ENCODE measurements at regions not wholly inside any gene's neighbourhood (a gene's known extent, or its start where the extent isn't known, plus 50 kb on each side); places are given as distances from the start of the nearest gene placed in this dataset.

GRCh38 chr2:15846626-15847025 is 93.7 kb upstream of the MYCN start:
- 65% methylated on average over 6 of the region's 8 CpGs; no CpG with 5 or more reads in 1 of the 2 donors for WGBS, 2 donors (ENCODE audit: low coverage in 1 of 2)
- no peaks in the 10 kb centered on the region for H3K36me3 ChIP-seq
- no peak overlapping the region for H3K4me3 ChIP-seq
- peaks cover 0 to 17% (median 0%) of the 10 kb centered on the region in 3 donors for H3K9me3 ChIP-seq
- H3K27me3 ChIP-seq = no peaks in the 10 kb centered on the region
- H3K4me1 ChIP-seq = no peaks in the 10 kb centered on the region
- ATAC-seq = no peak
- TF ChIP-seq, protein P1, sequence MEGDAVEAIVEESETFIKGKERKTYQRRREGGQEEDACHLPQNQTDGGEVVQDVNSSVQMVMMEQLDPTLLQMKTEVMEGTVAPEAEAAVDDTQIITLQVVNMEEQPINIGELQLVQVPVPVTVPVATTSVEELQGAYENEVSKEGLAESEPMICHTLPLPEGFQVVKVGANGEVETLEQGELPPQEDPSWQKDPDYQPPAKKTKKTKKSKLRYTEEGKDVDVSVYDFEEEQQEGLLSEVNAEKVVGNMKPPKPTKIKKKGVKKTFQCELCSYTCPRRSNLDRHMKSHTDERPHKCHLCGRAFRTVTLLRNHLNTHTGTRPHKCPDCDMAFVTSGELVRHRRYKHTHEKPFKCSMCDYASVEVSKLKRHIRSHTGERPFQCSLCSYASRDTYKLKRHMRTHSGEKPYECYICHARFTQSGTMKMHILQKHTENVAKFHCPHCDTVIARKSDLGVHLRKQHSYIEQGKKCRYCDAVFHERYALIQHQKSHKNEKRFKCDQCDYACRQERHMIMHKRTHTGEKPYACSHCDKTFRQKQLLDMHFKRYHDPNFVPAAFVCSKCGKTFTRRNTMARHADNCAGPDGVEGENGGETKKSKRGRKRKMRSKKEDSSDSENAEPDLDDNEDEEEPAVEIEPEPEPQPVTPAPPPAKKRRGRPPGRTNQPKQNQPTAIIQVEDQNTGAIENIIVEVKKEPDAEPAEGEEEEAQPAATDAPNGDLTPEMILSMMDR (IDR thresholded peaks at IDR 0.05) = no peak
- TF ChIP-seq POLR2AphosphoS5 (IDR thresholded peaks at IDR 0.05) (no peak), EP300 (IDR thresholded peaks at IDR 0.05) (no peak), POLR2A (IDR thresholded peaks at IDR 0.05) (no peak)
- H3K27ac ChIP-seq = no peak overlapping the region

GRCh38 chr2:15850534-15850933 is 89.8 kb upstream of the MYCN start:
- Histone ChIP-seq H3K27me3 (no peaks in the 10 kb centered on the region), H3K4me1 (no peaks in the 10 kb centered on the region), H3K27ac (no peak overlapping the region), H3K9me3 (peaks cover 0 to 17% (median 0%) of the 10 kb centered on the region in 3 donors), H3K4me3 (no peak overlapping the region), H3K36me3 (no peaks in the 10 kb centered on the region)
- 100% methylated on average over 1 of the region's 1 CpG for WGBS, 2 donors (ENCODE audit: low coverage in 1 of 2)
- ATAC-seq = no peak
- TF ChIP-seq POLR2A (IDR thresholded peaks at IDR 0.05) (no peak), EP300 (IDR thresholded peaks at IDR 0.05) (no peak), POLR2AphosphoS5 (IDR thresholded peaks at IDR 0.05) (no peak)
- TF ChIP-seq, protein P1 (IDR thresholded peaks at IDR 0.05) = no peak

DNA sequence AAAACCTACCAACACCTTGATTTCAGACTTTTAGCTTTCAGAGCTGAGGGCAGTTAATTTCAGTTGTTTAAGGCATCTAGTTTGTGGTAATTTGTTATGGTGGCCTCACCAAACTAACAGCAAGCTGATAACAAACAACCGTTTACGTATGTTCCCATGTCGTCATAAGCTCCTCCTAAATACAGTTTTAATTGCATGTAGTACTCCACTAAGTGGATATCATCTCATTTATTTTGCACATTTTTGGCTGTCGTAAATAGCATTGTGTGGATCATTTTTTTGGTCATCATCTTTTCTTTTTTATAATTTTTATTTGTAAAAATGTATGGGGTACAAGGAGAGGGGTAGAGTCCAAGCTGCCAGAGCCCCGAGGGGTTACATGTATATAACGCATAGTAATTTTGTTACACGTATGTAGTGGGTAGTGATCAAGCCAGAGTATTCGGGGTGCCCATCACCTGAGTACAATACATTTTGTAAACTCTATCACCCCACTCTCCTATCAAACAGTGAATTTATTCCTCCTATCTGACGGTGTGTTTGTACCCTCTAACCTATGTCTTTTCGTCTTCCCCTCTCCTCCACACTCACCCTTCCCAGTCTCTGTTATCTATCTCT is 89.2 kb upstream of the MYCN start:
- no peaks in the 10 kb centered on the region for H3K36me3 ChIP-seq
- 84 to 85% methylated on average over 8 to 10 of the region's 10 CpGs for WGBS, 2 donors (ENCODE audit: low coverage in 1 of 2)
- no peaks in the 10 kb centered on the region for H3K27me3 ChIP-seq
- H3K27ac ChIP-seq = no peak overlapping the region
- no peaks in the 10 kb centered on the region for H3K4me1 ChIP-seq
- TF ChIP-seq EP300 (IDR thresholded peaks at IDR 0.05) (no peak), POLR2A (IDR thresholded peaks at IDR 0.05) (no peak), POLR2AphosphoS5 (IDR thresholded peaks at IDR 0.05) (no peak)
- TF ChIP-seq, protein P1 (IDR thresholded peaks at IDR 0.05) = no peak
- H3K9me3 ChIP-seq = peaks cover 0 to 17% (median 0%) of the 10 kb centered on the region in 3 donors
- no peak for ATAC-seq
- no peak overlapping the region for H3K4me3 ChIP-seq

DNA sequence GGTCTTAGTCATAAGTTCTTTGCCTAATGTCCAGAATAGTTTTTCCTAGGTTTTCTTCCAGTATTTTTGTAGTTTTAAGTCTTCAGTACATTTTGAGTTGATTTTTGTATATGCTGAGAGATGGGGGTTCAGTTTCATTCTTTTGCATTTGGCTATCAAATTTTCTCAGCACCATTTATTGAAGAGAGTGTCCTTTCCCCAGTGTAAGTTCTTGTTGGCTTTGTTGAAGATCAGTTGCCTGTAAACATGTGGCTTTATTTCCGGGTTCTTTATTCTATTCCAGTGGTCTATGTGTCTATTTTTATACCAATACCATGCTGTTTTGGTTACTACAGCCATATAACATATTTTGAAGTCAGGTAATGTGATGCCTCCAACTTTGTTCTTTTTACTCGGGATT is 87.5 kb upstream of the MYCN start:
- Histone ChIP-seq H3K4me1 (no peaks in the 10 kb centered on the region), H3K9me3 (peaks cover 0 to 17% (median 0%) of the 10 kb centered on the region in 3 donors), H3K4me3 (no peak overlapping the region), H3K27ac (no peak overlapping the region), H3K36me3 (no peaks in the 10 kb centered on the region), H3K27me3 (no peaks in the 10 kb centered on the region)
- TF ChIP-seq POLR2AphosphoS5 (IDR thresholded peaks at IDR 0.05) (no peak), EP300 (IDR thresholded peaks at IDR 0.05) (no peak), POLR2A (IDR thresholded peaks at IDR 0.05) (no peak)
- TF ChIP-seq, protein P1 (IDR thresholded peaks at IDR 0.05) = no peak
- ATAC-seq = no peak
- 83 to 92% methylated on average over 2 of the region's 2 CpGs for WGBS, 2 donors (ENCODE audit: low coverage in 1 of 2)

- Histone ChIP-seq H3K4me3 (no peak overlapping the region), H3K27ac (no peak overlapping the region), H3K27me3 (no peaks in the 10 kb centered on the region), H3K4me1 (no peaks in the 10 kb centered on the region), H3K36me3 (no peaks in the 10 kb centered on the region), H3K9me3 (peaks cover 0 to 13% (median 0%) of the 10 kb centered on the region in 3 donors)
- no peak for ATAC-seq
- 54 to 58% methylated on average over 3 of the region's 3 CpGs for WGBS, 2 donors (ENCODE audit: low coverage in 1 of 2)
- no peak for TF ChIP-seq POLR2A (IDR thresholded peaks at IDR 0.05)
- TF ChIP-seq POLR2AphosphoS5 (IDR thresholded peaks at IDR 0.05) = no peak
- TF ChIP-seq EP300 (IDR thresholded peaks at IDR 0.05) = no peak
- TF ChIP-seq, protein P1 (IDR thresholded peaks at IDR 0.05) = no peak
Observed at GRCh38 chr2:15853903-15854302, 86.4 kb upstream of the MYCN start.
